Neural crest cell (in vitro differentiated cells): ENCODE measurements at regions not wholly inside any gene's neighbourhood (a gene's known extent, or its start where the extent isn't known, plus 50 kb on each side); places are given as distances from the start of the nearest gene placed in this dataset.

ENCODE experiments used
- DNase-seq: peaks from one replicate; pipeline ENCODE4 v3.0.0; 2021; ENCODE audit warnings: low read depth, mixed read lengths, low spot score
- H3K27ac Mint-ChIP-seq: one replicate; pipeline ENCODE4 v1.8.0; 2021; ENCODE audit warnings: mild to moderate bottlenecking, mixed read lengths; ENCODE audit not compliant: unreplicated experiment
- H3K27me3 Mint-ChIP-seq: 2 replicates; pipeline ENCODE4 v1.8.0; 2021; ENCODE audit warnings: low read depth, mild to moderate bottlenecking, mixed read lengths
- H3K36me3 Mint-ChIP-seq: 2 replicates; pipeline ENCODE4 v1.8.0; 2021; ENCODE audit warnings: low read depth, mild to moderate bottlenecking, mixed read lengths
- H3K4me1 Mint-ChIP-seq: 2 replicates; pipeline ENCODE4 v1.8.0; 2021; ENCODE audit warnings: mixed read lengths
- H3K4me3 Mint-ChIP-seq: one replicate; pipeline ENCODE4 v1.8.0; 2021; ENCODE audit warnings: mild to moderate bottlenecking, mixed read lengths
- H3K9me3 Mint-ChIP-seq: 2 replicates; pipeline ENCODE4 v1.8.0; 2021; ENCODE audit warnings: mixed read lengths
- CTCF ChIP-seq: fragments of 200-600 bp; sonication (generic); conservative IDR thresholded peaks from 2 replicates; pipeline ENCODE4 v1.5.0; 2021; ENCODE audit warnings: antibody characterized with exemption, mild to moderate bottlenecking

DNA sequence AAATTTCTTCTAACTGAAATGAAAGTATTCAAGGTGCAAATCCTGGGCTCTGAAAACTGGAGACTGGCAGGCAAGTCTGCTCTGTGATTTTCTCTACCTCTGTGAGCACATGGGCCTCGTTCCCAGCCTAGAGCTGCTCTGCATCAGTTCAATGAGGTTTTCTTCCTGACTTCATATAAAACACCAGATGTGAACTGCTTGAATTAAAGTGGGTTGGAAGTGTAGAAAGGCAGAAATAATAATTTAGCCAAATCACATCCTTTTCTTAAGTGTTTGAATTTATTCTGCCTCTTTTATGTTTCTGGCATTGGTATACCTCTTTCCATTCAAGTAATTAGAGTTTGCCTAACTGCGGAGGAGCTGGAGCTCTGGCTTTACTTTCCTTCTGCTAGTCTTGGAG is 540.8 kb downstream of the OLFM4 start:
- Mint-ChIP-seq H3K4me3 (no peak overlapping the region), H3K27me3 (no peaks in the 10 kb centered on the region), H3K4me1 (no peaks in the 10 kb centered on the region), H3K27ac (no peak overlapping the region), H3K9me3 (no peaks in the 10 kb centered on the region), H3K36me3 (no peaks in the 10 kb centered on the region)
- DNase-seq = no peak
- TF ChIP-seq CTCF = no peak

DNA sequence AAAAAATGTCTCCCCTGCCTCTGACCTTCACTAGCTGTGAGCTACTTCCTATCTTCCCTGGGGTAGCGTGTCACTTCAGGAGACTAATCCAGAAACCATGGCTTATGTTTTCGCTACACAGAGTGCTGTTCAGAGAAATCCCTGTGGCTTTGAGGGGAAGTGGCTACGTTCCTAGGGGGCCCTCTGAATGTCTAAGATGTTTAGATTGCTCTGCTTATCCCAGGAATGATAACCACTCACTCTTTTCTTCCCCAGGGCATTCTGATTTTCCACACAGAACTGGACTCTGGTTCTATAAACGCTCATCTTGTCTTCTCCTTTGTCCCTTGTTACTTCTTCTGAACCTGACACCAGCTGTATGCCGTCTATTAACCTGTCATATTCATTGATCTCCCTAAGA is 572.5 kb downstream of the OLFM4 start:
- Mint-ChIP-seq H3K9me3 (no peaks in the 10 kb centered on the region), H3K4me1 (no peaks in the 10 kb centered on the region), H3K27me3 (no peaks in the 10 kb centered on the region), H3K27ac (no peak overlapping the region), H3K36me3 (no peaks in the 10 kb centered on the region), H3K4me3 (no peak overlapping the region)
- DNase-seq = no peak
- no peak for TF ChIP-seq CTCF

DNA sequence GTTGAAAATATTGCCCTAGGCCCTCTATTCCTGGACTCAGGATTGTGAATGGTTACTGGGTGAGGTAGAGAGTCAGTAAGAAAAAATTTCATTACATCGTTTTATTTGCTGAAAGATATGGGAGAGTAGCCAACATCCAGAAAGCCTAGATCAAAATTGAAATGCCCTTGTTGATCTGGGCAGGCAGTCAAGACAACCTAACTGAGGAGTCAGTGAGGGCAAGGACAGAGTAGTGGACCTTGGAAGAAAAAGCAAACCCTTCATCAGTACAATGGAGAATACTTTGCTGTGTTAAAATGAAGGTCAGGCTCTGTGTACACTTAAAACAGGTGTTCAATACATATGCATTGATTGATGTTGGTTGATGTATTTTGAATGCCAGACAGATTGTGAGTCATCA is 576.7 kb downstream of the OLFM4 start:
- Mint-ChIP-seq H3K27ac (no peak overlapping the region), H3K4me1 (no peaks in the 10 kb centered on the region), H3K36me3 (no peaks in the 10 kb centered on the region), H3K27me3 (no peaks in the 10 kb centered on the region), H3K4me3 (no peak overlapping the region), H3K9me3 (no peaks in the 10 kb centered on the region)
- DNase-seq = no peak
- TF ChIP-seq CTCF = no peak

DNA sequence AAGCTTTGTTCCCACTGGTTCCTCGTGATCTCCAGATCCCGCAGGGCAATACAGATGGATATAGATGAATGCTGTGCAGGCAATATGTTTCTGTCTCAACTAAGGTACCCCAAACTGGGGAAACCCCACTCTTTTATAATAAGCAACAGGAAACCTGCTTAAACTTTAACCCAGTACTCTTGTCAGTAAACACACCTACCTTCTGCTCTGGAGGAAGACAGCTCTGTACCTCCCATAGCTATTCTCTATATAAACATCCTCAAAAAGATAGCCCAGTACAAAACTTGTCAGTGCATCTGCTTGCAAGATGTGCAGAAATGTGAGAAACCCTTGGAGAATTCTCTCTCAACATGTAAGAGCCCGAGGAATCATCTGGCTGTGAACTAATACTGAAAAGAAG is 583.6 kb downstream of the OLFM4 start:
- Mint-ChIP-seq H3K4me3 (no peak overlapping the region), H3K27me3 (no peaks in the 10 kb centered on the region), H3K27ac (no peak overlapping the region), H3K36me3 (no peaks in the 10 kb centered on the region), H3K9me3 (no peaks in the 10 kb centered on the region), H3K4me1 (no peaks in the 10 kb centered on the region)
- TF ChIP-seq CTCF = no peak
- DNase-seq = no peak

GRCh38 chr13:53622456-53622855 is 593.8 kb downstream of the OLFM4 start:
- TF ChIP-seq CTCF = no peak
- Mint-ChIP-seq H3K4me1 (no peaks in the 10 kb centered on the region), H3K27ac (no peak overlapping the region), H3K4me3 (no peak overlapping the region), H3K36me3 (no peaks in the 10 kb centered on the region), H3K27me3 (no peaks in the 10 kb centered on the region), H3K9me3 (peaks cover 4% of the 10 kb centered on the region)
- no peak for DNase-seq

GRCh38 chr13:53623146-53623545 is 594.5 kb downstream of the OLFM4 start:
- H3K27ac Mint-ChIP-seq = no peak overlapping the region
- DNase-seq = no peak
- no peaks in the 10 kb centered on the region for H3K4me1 Mint-ChIP-seq
- H3K9me3 Mint-ChIP-seq = peaks cover 4% of the 10 kb centered on the region
- no peak for TF ChIP-seq CTCF
- no peak overlapping the region for H3K4me3 Mint-ChIP-seq
- no peaks in the 10 kb centered on the region for H3K27me3 Mint-ChIP-seq
- no peaks in the 10 kb centered on the region for H3K36me3 Mint-ChIP-seq
